Nephron progenitor cell (in vitro differentiated cells): ENCODE measurements at regions not wholly inside any gene's neighbourhood (a gene's known extent, or its start where the extent isn't known, plus 50 kb on each side); places are given as distances from the start of the nearest gene placed in this dataset.

Source experiments
- DNase-seq: peaks from one replicate; pipeline ENCODE4 v3.0.0; 2021
- H3K27ac Mint-ChIP-seq: 2 replicates; pipeline ENCODE4 v1.8.0; 2021; ENCODE audit warnings: mild to moderate bottlenecking, moderate library complexity, mixed read lengths
- H3K27me3 Mint-ChIP-seq: 2 replicates; pipeline ENCODE4 v1.8.0; 2021; ENCODE audit warnings: mild to moderate bottlenecking, low read depth, mixed read lengths; ENCODE audit not compliant: poor library complexity
- H3K36me3 Mint-ChIP-seq: 2 replicates; pipeline ENCODE4 v1.8.0; 2021; ENCODE audit warnings: low read depth, mixed read lengths
- H3K4me1 Mint-ChIP-seq: 2 replicates; pipeline ENCODE4 v1.8.0; 2021; ENCODE audit warnings: mixed read lengths
- H3K4me3 Mint-ChIP-seq: 2 replicates; pipeline ENCODE4 v1.8.0; 2021; ENCODE audit warnings: mild to moderate bottlenecking, moderate library complexity, mixed read lengths
- H3K9me3 Mint-ChIP-seq: 2 replicates; pipeline ENCODE4 v1.8.0; 2021; ENCODE audit warnings: mild to moderate bottlenecking, moderate library complexity, mixed read lengths
- TF ChIP-seq, protein P1 (sequence below): fragments of 200-600 bp; sonication (generic); IDR thresholded peaks from 2 replicates; pipeline ENCODE4 v1.5.0; 2021; ENCODE audit warnings: antibody characterized with exemption

DNA sequence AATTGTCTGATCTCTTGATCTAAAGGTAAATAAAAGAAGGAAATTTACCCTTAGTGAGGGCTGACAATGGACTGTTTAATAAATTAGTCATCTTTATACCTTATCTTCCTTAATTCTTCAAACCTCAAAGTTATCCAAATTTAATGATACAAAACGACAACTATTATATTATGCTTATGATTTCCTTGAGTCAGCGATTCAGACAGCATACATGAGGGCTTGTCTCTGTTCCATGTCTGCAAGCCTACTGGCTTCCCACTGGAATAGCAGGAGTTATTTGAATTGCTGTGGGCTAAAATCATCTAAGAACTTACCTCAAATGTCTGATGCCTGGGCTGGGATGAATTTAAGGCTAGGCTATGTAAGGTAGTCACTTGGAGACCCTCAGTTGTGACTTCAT lies 197.2 kb upstream of the MDGA2 start:
- Mint-ChIP-seq H3K27me3 (no peaks in the 10 kb centered on the region), H3K36me3 (no peaks in the 10 kb centered on the region), H3K9me3 (no peaks in the 10 kb centered on the region), H3K4me1 (no peaks in the 10 kb centered on the region), H3K27ac (no peak overlapping the region), H3K4me3 (no peak overlapping the region)
- TF ChIP-seq, protein P1, sequence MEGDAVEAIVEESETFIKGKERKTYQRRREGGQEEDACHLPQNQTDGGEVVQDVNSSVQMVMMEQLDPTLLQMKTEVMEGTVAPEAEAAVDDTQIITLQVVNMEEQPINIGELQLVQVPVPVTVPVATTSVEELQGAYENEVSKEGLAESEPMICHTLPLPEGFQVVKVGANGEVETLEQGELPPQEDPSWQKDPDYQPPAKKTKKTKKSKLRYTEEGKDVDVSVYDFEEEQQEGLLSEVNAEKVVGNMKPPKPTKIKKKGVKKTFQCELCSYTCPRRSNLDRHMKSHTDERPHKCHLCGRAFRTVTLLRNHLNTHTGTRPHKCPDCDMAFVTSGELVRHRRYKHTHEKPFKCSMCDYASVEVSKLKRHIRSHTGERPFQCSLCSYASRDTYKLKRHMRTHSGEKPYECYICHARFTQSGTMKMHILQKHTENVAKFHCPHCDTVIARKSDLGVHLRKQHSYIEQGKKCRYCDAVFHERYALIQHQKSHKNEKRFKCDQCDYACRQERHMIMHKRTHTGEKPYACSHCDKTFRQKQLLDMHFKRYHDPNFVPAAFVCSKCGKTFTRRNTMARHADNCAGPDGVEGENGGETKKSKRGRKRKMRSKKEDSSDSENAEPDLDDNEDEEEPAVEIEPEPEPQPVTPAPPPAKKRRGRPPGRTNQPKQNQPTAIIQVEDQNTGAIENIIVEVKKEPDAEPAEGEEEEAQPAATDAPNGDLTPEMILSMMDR: no peak
- no peak for DNase-seq

DNA sequence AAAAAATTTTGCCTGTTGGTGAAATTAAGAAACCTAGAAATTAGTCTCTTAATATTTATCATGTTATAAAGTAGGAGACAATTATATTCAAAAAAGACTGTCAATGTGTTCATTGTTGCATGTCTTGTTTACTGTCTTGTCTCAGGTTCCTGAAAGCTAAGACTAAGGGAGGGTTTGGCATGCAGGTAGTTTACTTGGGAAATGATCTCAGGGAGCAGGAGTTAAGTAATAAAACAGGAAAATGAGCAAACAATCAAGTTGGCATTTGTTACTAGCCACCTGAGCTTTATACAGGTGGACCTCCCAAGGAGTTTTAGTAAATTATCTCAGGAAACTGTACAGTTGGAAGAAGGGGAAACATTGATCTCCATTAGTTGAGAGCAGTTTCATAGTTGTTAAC lies 188.0 kb upstream of the MDGA2 start:
- no peak overlapping the region for H3K4me3 Mint-ChIP-seq
- no peaks in the 10 kb centered on the region for H3K4me1 Mint-ChIP-seq
- peaks cover 3% of the 10 kb centered on the region for H3K27me3 Mint-ChIP-seq
- H3K27ac Mint-ChIP-seq: no peak overlapping the region
- TF ChIP-seq, protein P1: no peak
- H3K36me3 Mint-ChIP-seq: no peaks in the 10 kb centered on the region
- no peak for DNase-seq
- no peaks in the 10 kb centered on the region for H3K9me3 Mint-ChIP-seq

DNA sequence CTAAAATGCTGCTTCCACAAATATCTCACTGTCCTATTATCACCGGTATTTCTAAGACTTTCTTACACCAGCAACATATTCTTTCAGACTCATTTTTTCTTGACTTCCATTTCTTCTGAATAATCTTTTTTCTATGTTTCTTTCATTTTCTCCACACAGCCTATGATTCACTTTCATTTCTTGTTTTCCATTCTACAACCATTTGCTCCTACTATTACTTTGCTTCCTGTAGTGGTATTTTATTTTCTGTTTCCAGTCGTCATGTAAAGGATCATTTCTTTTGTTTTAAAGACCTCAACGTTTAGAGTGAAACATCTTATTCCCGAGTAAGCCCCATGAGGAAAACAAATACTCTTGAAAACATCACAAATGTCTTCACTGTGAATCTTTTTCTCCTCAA lies 182.2 kb upstream of the MDGA2 start:
- H3K4me1 Mint-ChIP-seq: no peaks in the 10 kb centered on the region
- no peak for DNase-seq
- H3K27me3 Mint-ChIP-seq: peaks cover 7% of the 10 kb centered on the region
- H3K9me3 Mint-ChIP-seq: no peaks in the 10 kb centered on the region
- H3K27ac Mint-ChIP-seq: no peak overlapping the region
- TF ChIP-seq, protein P1: no peak
- H3K36me3 Mint-ChIP-seq: no peaks in the 10 kb centered on the region
- H3K4me3 Mint-ChIP-seq: no peak overlapping the region

DNA sequence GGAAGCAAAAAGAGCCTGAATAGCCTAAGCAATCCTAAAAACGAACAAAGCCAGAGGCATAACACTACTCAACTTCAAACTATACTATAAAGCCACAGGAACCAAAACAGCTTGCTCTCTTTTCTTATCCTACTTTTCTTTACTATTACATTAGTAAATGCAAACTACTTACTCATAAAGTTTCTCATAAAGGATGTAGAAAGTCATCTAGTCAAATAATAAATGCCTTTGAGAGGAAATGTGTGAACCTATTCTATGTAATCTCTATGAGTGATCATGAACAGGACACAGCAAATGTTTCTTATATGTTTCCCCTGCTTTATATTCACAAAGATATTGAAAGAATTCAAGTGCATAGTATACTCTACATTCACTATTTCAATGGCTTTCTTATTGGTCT lies 176.9 kb upstream of the MDGA2 start:
- no peak for DNase-seq
- H3K4me1 Mint-ChIP-seq: no peaks in the 10 kb centered on the region
- peaks cover 19% of the 10 kb centered on the region for H3K9me3 Mint-ChIP-seq
- peaks cover 4% of the 10 kb centered on the region for H3K27me3 Mint-ChIP-seq
- H3K36me3 Mint-ChIP-seq: no peaks in the 10 kb centered on the region
- no peak overlapping the region for H3K27ac Mint-ChIP-seq
- no peak overlapping the region for H3K4me3 Mint-ChIP-seq
- TF ChIP-seq, protein P1: no peak

DNA sequence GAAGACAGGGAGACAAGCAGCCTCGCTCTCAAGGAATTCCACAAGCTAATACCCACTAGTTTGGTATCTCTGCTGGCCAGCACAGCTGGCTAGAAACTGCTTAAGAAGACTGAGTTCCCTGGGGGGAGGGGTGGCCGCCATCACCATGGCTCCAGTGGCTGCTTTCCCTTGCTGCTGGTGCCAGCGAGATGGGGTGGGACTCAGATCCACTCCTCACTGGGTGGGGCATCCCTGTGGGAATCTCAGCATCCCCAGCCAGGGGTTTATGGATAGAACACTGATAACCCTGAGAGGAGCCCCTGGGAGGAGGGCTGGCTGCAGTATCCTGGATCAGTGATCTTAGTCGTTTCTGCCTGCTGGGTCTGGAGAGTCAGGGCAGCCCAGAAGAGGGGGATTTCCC lies 170.6 kb upstream of the MDGA2 start:
- Mint-ChIP-seq H3K27me3 (no peaks in the 10 kb centered on the region), H3K4me3 (no peak overlapping the region), H3K36me3 (no peaks in the 10 kb centered on the region), H3K4me1 (no peaks in the 10 kb centered on the region), H3K9me3 (peaks cover 25% of the 10 kb centered on the region), H3K27ac (no peak overlapping the region)
- TF ChIP-seq, protein P1: no peak
- DNase-seq: no peak

DNA sequence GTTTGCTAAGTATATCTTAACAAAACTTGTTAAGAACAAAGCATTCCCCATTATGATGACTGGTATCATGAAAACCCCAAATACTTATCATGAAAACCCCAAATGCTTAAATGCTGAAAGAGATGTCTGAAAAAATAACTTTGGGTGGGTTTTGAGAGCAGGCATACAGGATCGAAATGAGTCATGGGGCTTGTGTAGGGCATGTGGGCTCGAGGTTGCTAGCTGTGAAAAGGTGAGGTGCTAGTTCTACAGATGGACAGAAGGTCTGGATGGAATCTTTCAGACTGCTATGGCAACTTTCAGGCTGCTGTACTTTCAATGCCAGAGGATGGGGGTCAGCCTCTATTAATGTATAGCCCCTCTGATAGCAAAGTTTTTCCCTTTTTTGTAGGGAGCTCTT lies 167.8 kb upstream of the MDGA2 start:
- H3K27me3 Mint-ChIP-seq: no peaks in the 10 kb centered on the region
- TF ChIP-seq, protein P1: no peak

More for the DNA sequence above, 167.8 kb upstream of the MDGA2 start:
- DNase-seq: no peak
- peaks cover 14% of the 10 kb centered on the region for H3K9me3 Mint-ChIP-seq
- H3K4me1 Mint-ChIP-seq: no peaks in the 10 kb centered on the region
- H3K36me3 Mint-ChIP-seq: no peaks in the 10 kb centered on the region
- no peak overlapping the region for H3K4me3 Mint-ChIP-seq
- no peak overlapping the region for H3K27ac Mint-ChIP-seq
